ENCODE measurements at regions not wholly inside any gene's neighbourhood (a gene's known extent, or its start where the extent isn't known, plus 50 kb on each side); places are given as distances from the start of the nearest gene placed in this dataset.

DNA sequence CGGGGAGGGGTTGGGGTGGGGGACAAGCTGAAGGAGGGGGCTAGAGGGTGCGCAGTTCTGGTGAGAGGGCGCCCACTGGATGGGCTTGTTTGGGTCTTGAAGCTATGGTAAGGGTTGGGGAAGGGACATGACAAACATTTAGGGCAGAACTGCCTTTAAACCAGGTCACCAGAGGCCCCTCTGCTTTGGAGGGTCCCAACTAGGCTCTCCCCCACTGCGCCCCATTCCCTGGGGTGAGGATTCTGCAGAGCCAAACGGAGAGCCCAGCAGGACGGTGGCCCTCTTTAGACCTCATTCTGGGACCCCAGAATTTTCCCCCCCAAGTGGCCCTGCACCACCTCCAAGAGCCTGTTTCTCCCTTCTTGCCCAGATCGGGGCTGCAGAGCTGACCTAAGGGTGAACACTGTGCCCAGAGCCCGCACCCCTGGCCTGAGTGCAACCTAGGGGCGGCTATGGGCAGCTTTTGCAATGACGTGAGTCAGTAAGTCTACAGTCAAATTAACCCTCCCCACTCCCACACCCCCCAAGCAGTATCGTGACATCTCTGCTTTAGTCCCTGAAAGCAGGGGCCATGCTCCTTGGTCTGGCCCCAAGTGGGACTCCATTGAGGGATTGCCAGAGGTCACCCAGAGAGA is 593.8 kb downstream of the MATN1 start:
- Mint-ChIP-seq H3K27me3 (ENCODE audit: insufficient read depth) (peaks cover 1% of the 10 kb centered on the region; the same call in 1 of the 2 replicates), H3K4me3 (no peak overlapping the region), H3K4me1 (ENCODE audit: low read depth) (no peaks in the 10 kb centered on the region), H3K9me3 (peaks cover 34% of the 10 kb centered on the region), H3K27ac (no peak overlapping the region), H3K36me3 (ENCODE audit: low read depth) (0 out of 2 replicates have a peak, but pooled peaks cover 6% of the 10 kb centered on the region)
- DNase-seq, result no peak
- TF ChIP-seq, protein P1, sequence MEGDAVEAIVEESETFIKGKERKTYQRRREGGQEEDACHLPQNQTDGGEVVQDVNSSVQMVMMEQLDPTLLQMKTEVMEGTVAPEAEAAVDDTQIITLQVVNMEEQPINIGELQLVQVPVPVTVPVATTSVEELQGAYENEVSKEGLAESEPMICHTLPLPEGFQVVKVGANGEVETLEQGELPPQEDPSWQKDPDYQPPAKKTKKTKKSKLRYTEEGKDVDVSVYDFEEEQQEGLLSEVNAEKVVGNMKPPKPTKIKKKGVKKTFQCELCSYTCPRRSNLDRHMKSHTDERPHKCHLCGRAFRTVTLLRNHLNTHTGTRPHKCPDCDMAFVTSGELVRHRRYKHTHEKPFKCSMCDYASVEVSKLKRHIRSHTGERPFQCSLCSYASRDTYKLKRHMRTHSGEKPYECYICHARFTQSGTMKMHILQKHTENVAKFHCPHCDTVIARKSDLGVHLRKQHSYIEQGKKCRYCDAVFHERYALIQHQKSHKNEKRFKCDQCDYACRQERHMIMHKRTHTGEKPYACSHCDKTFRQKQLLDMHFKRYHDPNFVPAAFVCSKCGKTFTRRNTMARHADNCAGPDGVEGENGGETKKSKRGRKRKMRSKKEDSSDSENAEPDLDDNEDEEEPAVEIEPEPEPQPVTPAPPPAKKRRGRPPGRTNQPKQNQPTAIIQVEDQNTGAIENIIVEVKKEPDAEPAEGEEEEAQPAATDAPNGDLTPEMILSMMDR (IDR thresholded peaks at IDR 0.05), result no peak

DNA sequence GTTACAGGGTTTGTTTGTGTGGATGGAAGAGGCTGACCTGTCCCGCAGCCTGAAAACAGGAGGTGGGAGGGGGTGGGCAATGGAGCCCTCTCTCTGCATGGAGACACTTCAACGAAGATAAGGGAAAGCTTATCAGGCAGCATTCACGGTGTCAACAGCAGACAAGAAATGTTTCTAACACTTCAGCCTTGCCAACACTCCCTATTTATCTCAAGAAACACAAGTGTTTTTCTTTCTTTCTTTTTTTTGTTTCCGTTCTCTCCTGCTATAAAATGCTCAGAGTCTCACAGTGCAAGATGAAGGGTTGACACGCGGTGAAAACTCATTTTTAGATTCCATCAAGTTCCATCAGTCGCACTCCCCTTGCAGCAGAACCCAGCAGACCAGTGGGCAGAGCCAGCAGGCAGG is 594.4 kb downstream of the MATN1 start:
- no peak for DNase-seq
- Mint-ChIP-seq H3K27ac (no peak overlapping the region), H3K9me3 (peaks cover 34% of the 10 kb centered on the region), H3K36me3 (ENCODE audit: low read depth) (0 out of 2 replicates have a peak, but pooled peaks cover 6% of the 10 kb centered on the region), H3K27me3 (ENCODE audit: insufficient read depth) (peaks cover 1% of the 10 kb centered on the region; the same call in 1 of the 2 replicates), H3K4me1 (ENCODE audit: low read depth) (no peaks in the 10 kb centered on the region), H3K4me3 (no peak overlapping the region)
- TF ChIP-seq, protein P1 (IDR thresholded peaks at IDR 0.05), result no peak

DNA sequence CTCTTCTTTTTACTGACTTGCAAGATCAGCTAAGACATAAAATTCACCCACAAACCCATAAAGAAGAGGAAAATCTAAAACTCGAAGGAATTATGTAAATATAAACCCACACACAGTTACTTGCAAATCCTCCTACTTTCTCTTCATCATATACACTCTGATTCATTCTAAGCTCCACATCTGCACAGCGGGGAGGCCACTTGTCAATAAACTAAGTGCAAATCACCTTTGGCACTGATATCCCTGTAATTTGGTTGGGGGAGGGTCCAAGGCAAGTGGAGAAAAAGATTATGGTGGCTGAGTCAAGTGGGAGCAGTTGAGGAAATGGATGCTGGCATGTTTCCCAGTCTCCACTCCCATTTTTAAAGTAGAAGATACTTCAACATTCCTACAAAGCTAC is 596.5 kb downstream of the MATN1 start:
- Mint-ChIP-seq H3K4me3 (no peak overlapping the region), H3K4me1 (ENCODE audit: low read depth) (no peaks in the 10 kb centered on the region), H3K27ac (no peak overlapping the region), H3K27me3 (ENCODE audit: insufficient read depth) (peaks cover 2% of the 10 kb centered on the region; the same call in 1 of the 2 replicates), H3K9me3 (peaks cover 30% of the 10 kb centered on the region), H3K36me3 (ENCODE audit: low read depth) (no peaks in the 10 kb centered on the region)
- TF ChIP-seq, protein P1 (IDR thresholded peaks at IDR 0.05), result no peak
- no peak for DNase-seq

DNA sequence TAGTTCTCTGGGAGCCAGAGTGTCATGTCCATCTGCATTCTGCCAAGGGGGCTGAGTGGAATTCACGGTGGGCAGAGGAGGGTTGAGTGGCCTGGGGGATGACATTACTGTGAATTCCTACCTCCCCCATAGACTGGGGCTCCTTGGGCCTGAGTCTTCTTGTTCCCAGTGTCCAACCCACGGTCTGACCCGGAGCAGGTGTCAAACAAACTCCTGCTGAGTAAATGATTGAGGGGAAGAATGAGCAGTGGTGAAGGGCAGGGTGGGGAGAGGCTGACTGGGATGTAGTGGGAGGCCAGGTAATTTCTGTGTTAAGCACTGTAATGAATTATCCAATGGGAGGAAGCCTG is 597.6 kb downstream of the MATN1 start:
- no peak for DNase-seq
- no peaks in the 10 kb centered on the region for H3K4me1 Mint-ChIP-seq (ENCODE audit: low read depth)
- no peak overlapping the region for H3K4me3 Mint-ChIP-seq
- H3K27ac Mint-ChIP-seq, result no peak overlapping the region
- TF ChIP-seq, protein P1 (IDR thresholded peaks at IDR 0.05), result no peak
- no peaks in the 10 kb centered on the region for H3K36me3 Mint-ChIP-seq (ENCODE audit: low read depth)
- H3K27me3 Mint-ChIP-seq (ENCODE audit: insufficient read depth), result peaks cover 2% of the 10 kb centered on the region; the same call in 1 of the 2 replicates
- peaks cover 30% of the 10 kb centered on the region for H3K9me3 Mint-ChIP-seq

DNA sequence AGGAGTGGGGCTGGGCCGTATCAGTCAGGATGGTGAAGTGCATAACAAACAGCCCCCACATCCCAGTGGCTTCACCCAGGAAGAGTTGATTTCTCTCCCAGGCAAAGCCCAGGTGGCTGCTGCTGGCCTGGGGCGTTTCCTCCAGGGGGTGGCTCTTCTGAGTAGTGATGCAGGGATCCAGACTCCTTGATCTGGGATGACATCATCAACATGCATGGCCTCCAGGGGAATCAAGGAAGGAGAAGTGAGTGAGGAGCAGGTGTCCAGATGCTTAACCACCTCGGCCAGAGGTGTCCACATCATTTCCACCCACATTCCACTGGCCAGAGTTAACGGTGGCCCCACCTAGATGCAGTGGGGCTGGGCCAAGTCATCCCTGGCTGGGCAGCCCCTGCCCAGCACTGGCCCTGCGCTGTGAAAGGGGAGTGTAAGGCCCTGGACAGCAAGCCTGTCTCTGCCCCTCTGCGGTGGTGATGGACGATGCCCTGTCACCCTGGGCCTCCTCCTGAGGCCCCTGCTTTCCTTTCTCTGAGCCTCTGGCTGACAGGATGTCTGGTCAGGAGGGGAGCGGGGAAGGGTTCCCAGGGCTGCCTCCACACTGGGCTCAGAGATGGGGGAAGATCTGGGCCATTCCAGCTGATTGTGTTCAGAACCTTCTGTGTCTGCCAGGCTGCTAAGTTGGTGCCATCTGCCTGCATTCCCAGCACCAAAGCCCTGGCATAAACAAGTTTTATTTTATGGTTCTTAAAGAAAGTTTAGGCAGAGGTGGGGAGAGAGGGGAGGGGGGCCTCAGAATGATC is 598.2 kb downstream of the MATN1 start:
- no peak overlapping the region for H3K4me3 Mint-ChIP-seq
- peaks cover 30% of the 10 kb centered on the region for H3K9me3 Mint-ChIP-seq
- H3K36me3 Mint-ChIP-seq (ENCODE audit: low read depth), result no peaks in the 10 kb centered on the region
- DNase-seq, result no peak
- H3K27ac Mint-ChIP-seq, result no peak overlapping the region
- peaks cover 5% of the 10 kb centered on the region for H3K27me3 Mint-ChIP-seq (ENCODE audit: insufficient read depth)
- H3K4me1 Mint-ChIP-seq (ENCODE audit: low read depth), result no peaks in the 10 kb centered on the region
- TF ChIP-seq, protein P1 (IDR thresholded peaks at IDR 0.05), result no peak

Measured in HFFc6 (cell line).